ENCODE measurements at regions not wholly inside any gene's neighbourhood (a gene's known extent, or its start where the extent isn't known, plus 50 kb on each side); places are given as distances from the start of the nearest gene placed in this dataset.
"Not testable (repeated sequence)": the region's sequence is repeated elsewhere in the genome, so short reads cannot be mapped to it uniquely, and the experiment has no call there.

DNA sequence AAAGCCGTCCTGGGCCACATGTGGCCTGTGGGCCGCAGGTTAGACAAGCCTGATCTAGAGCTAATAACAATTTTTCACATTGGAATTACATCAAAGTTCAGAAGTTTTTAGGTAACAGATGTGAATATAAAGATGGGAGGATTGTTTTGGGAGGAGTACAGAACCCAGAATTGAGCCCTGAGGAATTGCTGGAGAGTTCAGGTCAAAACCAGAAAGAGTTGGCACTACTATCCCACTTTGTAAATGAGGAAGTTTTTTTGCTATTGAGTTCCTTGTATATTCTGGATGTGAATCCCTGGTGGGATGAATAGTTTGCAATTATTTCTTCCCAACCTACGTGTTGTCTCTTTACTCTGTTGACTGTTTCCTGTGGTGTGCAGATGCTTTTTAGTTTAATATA, 109.5 kb upstream of the LIPC start:
- intact Hi-C loops (cut with micrococcal nuclease) = no loop called here
- H4K20me1 ChIP-seq (ENCODE audit: control insufficient read depth, insufficient read depth, low read length, poor library complexity, severe bottlenecking) = no peaks in the 10 kb centered on the region
- no peak overlapping the region for H3K27ac Mint-ChIP-seq
- DNase-seq (no peak), ATAC-seq (ENCODE audit: low read depth) (no peak)
- ChIA-PET POLR2A (no interaction called here), CTCF (no interaction called here)
- peaks cover 9% of the 10 kb centered on the region for H3K27me3 Mint-ChIP-seq
- no peaks in the 10 kb centered on the region for H3K36me3 ChIP-seq (replicated peaks in 1 of 2; ENCODE audit: control extremely low read depth in 1 of 2, control insufficient read depth in 1 of 2, extremely low read depth in 1 of 2, insufficient read depth in 2 of 2, low read length in 1 of 2)
- H3K4me3 ChIP-seq (ENCODE audit: control extremely low read depth in 1 of 5, extremely low read depth in 1 of 5, insufficient read depth in 1 of 5, low read depth in 2 of 5, low read length in 4 of 5) = no peak overlapping the region
- no peak overlapping the region for H3K27ac ChIP-seq (ENCODE audit: low read length in 2 of 2)
- H3K27me3 ChIP-seq (replicated peaks in 1 of 4; ENCODE audit: control extremely low read depth in 1 of 4, control insufficient read depth in 3 of 4, insufficient read depth in 4 of 4, low read length in 3 of 4) = no peaks in the 10 kb centered on the region
- WGBS (ENCODE audit: insufficient coverage) = no CpG with 5 or more reads among the region's 3 CpGs
- H3K9me3 ChIP-seq (ENCODE audit: control extremely low read depth in 1 of 3, control insufficient read depth in 2 of 3, insufficient read depth in 1 of 3, low read length in 2 of 3) = no peaks in the 10 kb centered on the region
- H3K9me3 Mint-ChIP-seq (ENCODE audit: insufficient read depth) = no peaks in the 10 kb centered on the region
- no peak overlapping the region for H3K4me2 ChIP-seq (replicated peaks; ENCODE audit: low read depth, low read length, poor library complexity, severe bottlenecking)
- no peak overlapping the region for H2AFZ ChIP-seq (ENCODE audit: insufficient read depth, low read depth, low read length, poor library complexity, severe bottlenecking)
- H3K79me2 ChIP-seq (ENCODE audit: control insufficient read depth, insufficient read depth, low read length) = no peaks in the 10 kb centered on the region
- TF ChIP-seq, protein P1, sequence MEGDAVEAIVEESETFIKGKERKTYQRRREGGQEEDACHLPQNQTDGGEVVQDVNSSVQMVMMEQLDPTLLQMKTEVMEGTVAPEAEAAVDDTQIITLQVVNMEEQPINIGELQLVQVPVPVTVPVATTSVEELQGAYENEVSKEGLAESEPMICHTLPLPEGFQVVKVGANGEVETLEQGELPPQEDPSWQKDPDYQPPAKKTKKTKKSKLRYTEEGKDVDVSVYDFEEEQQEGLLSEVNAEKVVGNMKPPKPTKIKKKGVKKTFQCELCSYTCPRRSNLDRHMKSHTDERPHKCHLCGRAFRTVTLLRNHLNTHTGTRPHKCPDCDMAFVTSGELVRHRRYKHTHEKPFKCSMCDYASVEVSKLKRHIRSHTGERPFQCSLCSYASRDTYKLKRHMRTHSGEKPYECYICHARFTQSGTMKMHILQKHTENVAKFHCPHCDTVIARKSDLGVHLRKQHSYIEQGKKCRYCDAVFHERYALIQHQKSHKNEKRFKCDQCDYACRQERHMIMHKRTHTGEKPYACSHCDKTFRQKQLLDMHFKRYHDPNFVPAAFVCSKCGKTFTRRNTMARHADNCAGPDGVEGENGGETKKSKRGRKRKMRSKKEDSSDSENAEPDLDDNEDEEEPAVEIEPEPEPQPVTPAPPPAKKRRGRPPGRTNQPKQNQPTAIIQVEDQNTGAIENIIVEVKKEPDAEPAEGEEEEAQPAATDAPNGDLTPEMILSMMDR (IDR thresholded peaks at IDR 0.05) = no peak
- no peak for TF ChIP-seq EZH2 (IDR thresholded peaks at IDR 0.05; ENCODE audit: borderline replicate concordance, insufficient read depth, low read depth, low read length, poor library complexity, severe bottlenecking)
- H3K4me1 Mint-ChIP-seq = no peaks in the 10 kb centered on the region
- no peaks in the 10 kb centered on the region for H3K4me1 ChIP-seq (ENCODE audit: control insufficient read depth in 2 of 2, insufficient read depth in 2 of 2, low read length in 2 of 2)
- no peak overlapping the region for H3K4me3 Mint-ChIP-seq
- no peak overlapping the region for H3K9ac ChIP-seq (ENCODE audit: low read length)

DNA sequence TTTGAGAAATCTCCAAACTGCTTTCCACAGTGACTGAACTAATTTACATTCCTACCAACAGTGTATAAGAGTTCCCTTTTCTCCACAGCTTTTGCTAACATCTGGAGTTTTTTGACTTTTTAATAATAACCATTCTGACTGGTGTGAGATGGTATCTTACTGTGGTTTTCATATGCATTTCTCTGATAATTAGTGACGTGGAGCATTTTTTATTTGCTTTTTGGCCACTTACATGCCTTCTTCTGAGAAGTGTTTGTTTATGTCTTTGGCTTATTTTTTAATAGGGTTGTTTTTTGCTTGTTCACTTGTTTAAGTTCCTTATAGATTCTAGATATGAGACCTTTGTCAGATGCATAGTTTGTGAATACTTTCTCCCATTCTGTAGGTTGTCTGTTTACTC, 108.5 kb upstream of the LIPC start:
- intact Hi-C loops (cut with micrococcal nuclease); H3K4me2 ChIP-seq (replicated peaks; ENCODE audit: low read depth, low read length, poor library complexity, severe bottlenecking); H3K4me3 Mint-ChIP-seq; H3K79me2 ChIP-seq (ENCODE audit: control insufficient read depth, insufficient read depth, low read length); H2AFZ ChIP-seq (ENCODE audit: insufficient read depth, low read depth, low read length, poor library complexity, severe bottlenecking); POLR2A ChIA-PET; H3K27me3 ChIP-seq (replicated peaks in 1 of 4; ENCODE audit: control extremely low read depth in 1 of 4, control insufficient read depth in 3 of 4, insufficient read depth in 4 of 4, low read length in 3 of 4); H3K4me1 Mint-ChIP-seq; H3K4me1 ChIP-seq (ENCODE audit: control insufficient read depth in 2 of 2, insufficient read depth in 2 of 2, low read length in 2 of 2); H3K9me3 Mint-ChIP-seq (ENCODE audit: insufficient read depth); ATAC-seq (ENCODE audit: low read depth); H3K27ac Mint-ChIP-seq; H3K27ac ChIP-seq (ENCODE audit: low read length in 2 of 2); H3K9ac ChIP-seq (ENCODE audit: low read length); CTCF ChIA-PET; H3K4me3 ChIP-seq (ENCODE audit: control extremely low read depth in 1 of 5, extremely low read depth in 1 of 5, insufficient read depth in 1 of 5, low read depth in 2 of 5, low read length in 4 of 5); DNase-seq; H4K20me1 ChIP-seq (ENCODE audit: control insufficient read depth, insufficient read depth, low read length, poor library complexity, severe bottlenecking); H3K36me3 ChIP-seq (replicated peaks in 1 of 2; ENCODE audit: control extremely low read depth in 1 of 2, control insufficient read depth in 1 of 2, extremely low read depth in 1 of 2, insufficient read depth in 2 of 2, low read length in 1 of 2); H3K9me3 ChIP-seq (ENCODE audit: control extremely low read depth in 1 of 3, control insufficient read depth in 2 of 3, insufficient read depth in 1 of 3, low read length in 2 of 3): not testable (repeated sequence)
- peaks cover 15% of the 10 kb centered on the region for H3K27me3 Mint-ChIP-seq
- WGBS (ENCODE audit: insufficient coverage) = no CpG with 5 or more reads among the region's 1 CpG

Data from B cell (primary cell).